HG03469 (cell line): ENCODE measurements at regions not wholly inside any gene's neighbourhood (a gene's known extent, or its start where the extent isn't known, plus 50 kb on each side); places are given as distances from the start of the nearest gene placed in this dataset.
A peak's percentile ranks its signal among the peaks of the same experiment; 100 is the strongest.
"Not testable (repeated sequence)": the region's sequence is repeated elsewhere in the genome, so short reads cannot be mapped to it uniquely, and the experiment has no call there.

Experiments used
- ATAC-seq: cut with Tn5 transposase; IDR thresholded peaks from one replicate; pipeline ENCODE4 v1.9.1; 2021; ENCODE audit warnings: mild to moderate bottlenecking, moderate library complexity, moderate number of reproducible peaks; ENCODE audit not compliant: unreplicated experiment

GRCh38 chr19:23536341-23536740 lies 141.1 kb upstream of the ZNF91 start:
- ATAC-seq: not testable (repeated sequence)

GRCh38 chr19:23535901-23536300 lies 140.6 kb upstream of the ZNF91 start:
- ATAC-seq: not testable (repeated sequence)

- ATAC-seq: not testable (repeated sequence)
Observed at GRCh38 chr19:23533441-23533840, 138.2 kb upstream of the ZNF91 start.

GRCh38 chr19:23531976-23532375 lies 136.7 kb upstream of the ZNF91 start:
- ATAC-seq: no peak

GRCh38 chr19:23531231-23531790 lies 136.0 kb upstream of the ZNF91 start:
- ATAC-seq: no peak

- ATAC-seq: no peak
Observed at GRCh38 chr19:23528376-23528775, 133.1 kb upstream of the ZNF91 start.

- peak; percentile 40 for ATAC-seq
Observed at GRCh38 chr19:23527797-23528196, 132.5 kb upstream of the ZNF91 start.

GRCh38 chr19:23526302-23526701 lies 131.0 kb upstream of the ZNF91 start:
- ATAC-seq: no peak

- ATAC-seq: no peak
Observed at GRCh38 chr19:23525276-23525852, 130.1 kb upstream of the ZNF91 start.

- ATAC-seq: no peak
Observed at GRCh38 chr19:23523863-23524262, 128.6 kb upstream of the ZNF91 start.

GRCh38 chr19:23522431-23522830 lies 127.2 kb upstream of the ZNF91 start:
- ATAC-seq: no peak

GRCh38 chr19:23521471-23521870 lies 126.2 kb upstream of the ZNF91 start:
- ATAC-seq: no peak

GRCh38 chr19:23520441-23520840 lies 125.2 kb upstream of the ZNF91 start:
- no peak for ATAC-seq

GRCh38 chr19:23519031-23519430 lies 123.8 kb upstream of the ZNF91 start:
- no peak for ATAC-seq

- no peak for ATAC-seq
Observed at GRCh38 chr19:23516266-23516665, 121.0 kb upstream of the ZNF91 start.

- no peak for ATAC-seq
Observed at GRCh38 chr19:23515551-23515950, 120.3 kb upstream of the ZNF91 start.

- ATAC-seq: no peak
Observed at GRCh38 chr19:23512151-23512925, 117.1 kb upstream of the ZNF91 start.

- no peak for ATAC-seq
Observed at GRCh38 chr19:23509686-23510450, 114.6 kb upstream of the ZNF91 start.

GRCh38 chr19:23507446-23507845 lies 112.2 kb upstream of the ZNF91 start:
- no peak for ATAC-seq

- no peak for ATAC-seq
Observed at GRCh38 chr19:23505738-23506137, 110.5 kb upstream of the ZNF91 start.

GRCh38 chr19:23482829-23483228 lies 87.6 kb upstream of the ZNF91 start:
- ATAC-seq: no peak
